Left lung (tissue), 4 donors: ENCODE measurements at regions not wholly inside any gene's neighbourhood (a gene's known extent, or its start where the extent isn't known, plus 50 kb on each side); places are given as distances from the start of the nearest gene placed in this dataset.

ENCODE experiments used
- ATAC-seq: fragments of 200-7000 bp; cut with Tn5 transposase; one replicate; pipeline ENCODE4 v1.9.1; 2020; ENCODE audit warnings: moderate library complexity
- DNase-seq, 4 donors: peaks; one replicate each; pipeline ENCODE4 v3.0.0-alpha.2; 2013 to 2020
- H3K27ac ChIP-seq, 2 donors: fragments of 200-600 bp; sonication (generic) in 1 of 2; one replicate each; pipeline versions ENCODE4 v1.5.0 to v1.8.0; 2020 to 2021
- H3K27me3 ChIP-seq, 2 donors: fragments of 200-600 bp; sonication (generic) in 1 of 2; one replicate each; pipeline versions ENCODE4 v1.5.0 to v1.8.0; 2020 to 2021
- H3K36me3 ChIP-seq, 2 donors: fragments of 200-600 bp; sonication (generic) in 1 of 2; one replicate each; pipeline versions ENCODE4 v1.5.0 to v1.8.0; 2020 to 2021
- H3K4me1 ChIP-seq, 2 donors: fragments of 200-600 bp; one replicate each; pipeline ENCODE4 v1.8.0; 2021
- H3K4me3 ChIP-seq, 2 donors: fragments of 200-600 bp; sonication (generic) in 1 of 2; one replicate each; pipeline versions ENCODE4 v1.5.0 to v1.8.0; 2020 to 2021; ENCODE audit warnings: mild to moderate bottlenecking in 1 of 2
- H3K9me3 ChIP-seq, 2 donors: fragments of 200-600 bp; sonication (generic) in 1 of 2; one replicate each; pipeline versions ENCODE4 v1.5.0 to v1.8.0; 2020 to 2021
- CTCF ChIP-seq, 2 donors: fragments of 200-600 bp; sonication (generic) in 1 of 2; IDR thresholded peaks; one replicate each; pipeline versions ENCODE4 v1.5.0 to v1.8.0; 2021; ENCODE audit warnings: antibody characterized with exemption in 2 of 2
- intact Hi-C, 2 donors: fragments of 100-400 bp; cut with DNase I; formaldehyde crosslinking; loops; one replicate each; pipeline versions ENCODE4 v1.11.2 to v1.14.2; 2022
- donor health status: DM: no; HTN: yes; CAD: no.
- donor health status: DM: no; HTN: no; CAD: no.

DNA sequence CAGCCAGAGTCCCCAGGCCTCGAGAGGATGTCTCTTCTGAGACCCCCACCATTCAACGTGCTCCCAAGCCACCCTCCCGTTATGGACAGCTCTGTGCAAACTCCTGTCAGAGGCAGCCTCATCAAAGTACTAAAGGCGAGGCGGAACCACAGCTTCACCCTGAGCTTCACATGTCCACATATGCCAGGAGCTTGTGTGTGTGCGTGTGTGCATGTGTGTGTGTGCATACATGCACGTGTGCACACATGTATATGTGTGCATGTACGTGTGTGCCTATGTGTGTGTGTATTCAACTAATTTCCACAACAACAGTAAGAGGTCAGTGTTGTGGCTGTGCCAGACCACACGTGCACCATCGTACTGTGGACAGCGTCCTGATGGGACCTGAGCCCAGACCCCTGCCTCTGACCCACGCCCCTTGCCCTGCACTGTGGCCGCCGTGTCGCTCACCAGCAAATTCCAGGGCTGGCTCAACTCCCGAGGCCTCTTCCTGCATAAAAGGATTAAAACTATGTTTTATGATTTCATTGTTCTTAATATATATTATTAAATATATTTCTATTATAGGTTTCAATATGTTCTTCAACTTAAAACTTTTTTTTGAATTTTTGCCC lies 444.8 kb downstream of the EIPR1 start:
- no peaks in the 10 kb centered on the region for H3K4me1 ChIP-seq
- intact Hi-C loops = no loop called here
- H3K9me3 ChIP-seq = peaks cover 0 to 14% of the 10 kb centered on the region in 2 donors
- no peaks in the 10 kb centered on the region for H3K27me3 ChIP-seq
- H3K36me3 ChIP-seq = no peaks in the 10 kb centered on the region
- ATAC-seq = no peak
- no peak for TF ChIP-seq CTCF (IDR thresholded peaks at IDR 0.05)
- no peak overlapping the region for H3K4me3 ChIP-seq
- DNase-seq = no peak
- H3K27ac ChIP-seq = no peak overlapping the region

DNA sequence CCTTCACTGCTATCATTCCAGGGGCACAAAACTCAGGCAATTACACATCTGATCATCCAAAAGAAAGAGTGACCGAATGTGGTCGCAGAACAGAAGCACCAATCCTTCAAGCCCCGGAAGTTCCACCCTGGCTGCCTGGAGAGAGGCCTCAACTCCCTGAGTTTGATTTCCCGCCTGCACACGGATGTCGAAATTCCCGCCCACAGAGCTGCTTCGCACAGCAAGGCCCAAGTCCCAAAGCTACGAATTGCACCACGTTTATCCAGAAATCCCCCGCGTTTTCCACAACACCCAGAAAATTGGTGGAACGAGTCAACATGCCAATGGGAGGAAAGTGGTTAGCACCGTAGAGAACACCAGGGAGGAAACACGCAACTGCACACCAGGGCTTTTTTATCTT lies 445.4 kb downstream of the EIPR1 start:
- ATAC-seq = no peak
- Histone ChIP-seq H3K36me3 (no peaks in the 10 kb centered on the region), H3K4me3 (no peak overlapping the region), H3K27me3 (no peaks in the 10 kb centered on the region), H3K9me3 (peaks cover 0 to 14% of the 10 kb centered on the region in 2 donors), H3K4me1 (no peaks in the 10 kb centered on the region), H3K27ac (no peak overlapping the region)
- intact Hi-C loops = no loop called here
- no peak for TF ChIP-seq CTCF (IDR thresholded peaks at IDR 0.05)
- no peak for DNase-seq

DNA sequence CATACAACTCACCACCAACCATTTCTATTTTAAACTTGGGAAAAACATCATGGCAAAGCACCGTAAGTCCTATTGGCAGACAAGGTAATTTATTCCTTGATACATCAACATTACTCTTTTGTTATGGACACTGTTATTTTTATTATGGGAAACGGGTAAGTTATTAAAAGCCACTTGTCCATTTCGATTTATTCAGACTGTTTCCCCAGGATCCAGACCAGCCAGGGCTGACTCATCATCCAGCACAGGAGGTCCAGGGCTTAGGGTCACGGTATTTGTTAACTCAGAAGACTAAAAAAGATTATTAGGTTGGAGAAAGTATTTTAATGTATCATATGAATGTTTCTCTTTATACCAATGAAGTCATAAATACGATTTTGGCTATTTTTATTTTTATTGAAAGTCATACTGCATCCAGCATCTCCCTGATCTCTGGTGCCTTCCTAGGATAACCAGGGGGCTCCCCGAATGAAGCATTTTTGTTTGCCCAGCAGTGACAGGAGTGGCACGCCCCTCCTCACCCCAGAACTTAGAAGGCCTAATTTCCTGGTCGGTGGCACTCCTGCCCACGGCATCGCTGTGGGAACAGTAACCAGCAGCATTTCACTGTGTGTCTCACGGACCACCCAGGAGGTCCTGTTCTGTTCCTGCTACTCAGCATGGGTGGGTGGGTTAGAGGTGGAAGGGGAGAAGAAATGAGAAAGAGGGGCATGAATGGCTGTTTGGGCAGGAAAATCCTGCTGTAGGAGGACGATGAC lies 446.1 kb downstream of the EIPR1 start:
- H3K27me3 ChIP-seq = no peaks in the 10 kb centered on the region
- H3K9me3 ChIP-seq = peaks cover 0 to 14% of the 10 kb centered on the region in 2 donors
- DNase-seq = no peak

DNA sequence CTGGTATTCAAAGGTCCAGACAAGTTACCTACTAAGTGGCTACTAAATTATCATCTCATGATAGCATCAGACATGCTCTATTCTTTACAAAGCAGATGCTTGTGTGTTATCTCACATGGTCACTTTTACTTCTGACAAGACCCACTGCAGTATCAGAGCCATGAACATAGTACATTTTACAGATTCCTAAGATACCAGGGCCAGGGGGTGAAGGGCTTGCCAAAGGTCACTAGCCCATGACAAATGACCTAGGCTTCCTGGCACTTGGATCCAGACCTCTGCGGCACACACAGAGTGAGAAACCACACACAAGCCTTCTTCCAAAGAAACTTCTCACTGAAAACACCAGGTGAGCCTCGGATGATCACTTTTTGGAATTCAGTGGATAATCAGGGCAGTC lies 446.8 kb downstream of the EIPR1 start:
- Histone ChIP-seq H3K4me3 (no peak overlapping the region), H3K27ac (no peak overlapping the region), H3K27me3 (no peaks in the 10 kb centered on the region), H3K9me3 (peaks cover 0 to 14% of the 10 kb centered on the region in 2 donors), H3K4me1 (no peaks in the 10 kb centered on the region), H3K36me3 (no peaks in the 10 kb centered on the region)
- TF ChIP-seq CTCF (IDR thresholded peaks at IDR 0.05) = no peak
- DNase-seq (no peak), ATAC-seq (no peak)
- intact Hi-C loops = no loop called here

More for the DNA sequence above, 446.1 kb downstream of the EIPR1 start:
- Histone ChIP-seq H3K4me3 (no peak overlapping the region), H3K27ac (no peak overlapping the region), H3K36me3 (no peaks in the 10 kb centered on the region), H3K4me1 (no peaks in the 10 kb centered on the region)
- no peak for ATAC-seq
- no peak for TF ChIP-seq CTCF (IDR thresholded peaks at IDR 0.05)
- intact Hi-C loops = no loop called here

GRCh38 chr2:2926858-2927175 lies 450.8 kb downstream of the EIPR1 start:
- Histone ChIP-seq H3K36me3 (no peaks in the 10 kb centered on the region), H3K27me3 (no peaks in the 10 kb centered on the region), H3K27ac (no peak overlapping the region), H3K4me3 (no peak overlapping the region), H3K9me3 (peaks cover 0 to 11% of the 10 kb centered on the region in 2 donors), H3K4me1 (no peaks in the 10 kb centered on the region)
- ATAC-seq (no peak), DNase-seq (no peak)
- intact Hi-C loops = no loop called here
- no peak for TF ChIP-seq CTCF (IDR thresholded peaks at IDR 0.05)
